ENCODE measurements at regions not wholly inside any gene's neighbourhood (a gene's known extent, or its start where the extent isn't known, plus 50 kb on each side); places are given as distances from the start of the nearest gene placed in this dataset.

DNA sequence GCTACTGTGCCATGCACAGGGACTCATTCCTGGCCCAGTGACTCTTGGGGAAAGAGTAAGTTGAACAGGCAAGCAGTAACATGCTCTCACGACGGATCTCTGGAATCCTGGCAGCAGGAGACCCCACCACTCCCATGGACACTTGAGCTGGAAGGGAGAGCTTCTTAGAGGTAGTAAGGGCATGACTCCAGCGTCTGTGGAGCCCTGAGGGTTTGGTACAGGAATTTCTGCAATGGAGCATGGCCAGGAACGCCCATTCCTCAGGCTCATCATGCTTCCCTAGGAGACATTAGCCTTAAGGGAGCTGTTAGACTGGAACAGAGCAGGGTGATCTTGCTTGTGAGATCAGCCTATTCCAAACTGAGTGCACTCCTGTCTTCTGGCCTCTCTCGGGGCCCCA is 212.9 kb downstream of the MAT2B start:
- TF ChIP-seq, protein P1, sequence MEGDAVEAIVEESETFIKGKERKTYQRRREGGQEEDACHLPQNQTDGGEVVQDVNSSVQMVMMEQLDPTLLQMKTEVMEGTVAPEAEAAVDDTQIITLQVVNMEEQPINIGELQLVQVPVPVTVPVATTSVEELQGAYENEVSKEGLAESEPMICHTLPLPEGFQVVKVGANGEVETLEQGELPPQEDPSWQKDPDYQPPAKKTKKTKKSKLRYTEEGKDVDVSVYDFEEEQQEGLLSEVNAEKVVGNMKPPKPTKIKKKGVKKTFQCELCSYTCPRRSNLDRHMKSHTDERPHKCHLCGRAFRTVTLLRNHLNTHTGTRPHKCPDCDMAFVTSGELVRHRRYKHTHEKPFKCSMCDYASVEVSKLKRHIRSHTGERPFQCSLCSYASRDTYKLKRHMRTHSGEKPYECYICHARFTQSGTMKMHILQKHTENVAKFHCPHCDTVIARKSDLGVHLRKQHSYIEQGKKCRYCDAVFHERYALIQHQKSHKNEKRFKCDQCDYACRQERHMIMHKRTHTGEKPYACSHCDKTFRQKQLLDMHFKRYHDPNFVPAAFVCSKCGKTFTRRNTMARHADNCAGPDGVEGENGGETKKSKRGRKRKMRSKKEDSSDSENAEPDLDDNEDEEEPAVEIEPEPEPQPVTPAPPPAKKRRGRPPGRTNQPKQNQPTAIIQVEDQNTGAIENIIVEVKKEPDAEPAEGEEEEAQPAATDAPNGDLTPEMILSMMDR (IDR thresholded peaks at IDR 0.05) = no peak
- TF ChIP-seq POLR2A (IDR thresholded peaks at IDR 0.05) = no peak

All from thyroid gland (tissue), 4 donors.